GM12878 (cell line): ENCODE measurements at regions not wholly inside any gene's neighbourhood (a gene's known extent, or its start where the extent isn't known, plus 50 kb on each side); places are given as distances from the start of the nearest gene placed in this dataset.

Source experiments
- ATAC-seq: fragments of 200-7000 bp; cut with Tn5 transposase; 3 replicates; pipeline ENCODE4 v1.9.1; 2020; ENCODE audit warnings: mild to moderate bottlenecking, moderate library complexity
- BruUV-seq: library from RNA; stranded (reverse); fragments of 400-500 nt; replicated peaks from 2 replicates; lab custom pipeline; 2021; lab: Mats Ljungman, UMichigan
- CTCF ChIA-PET: fragments of 300-600 bp; sonication (Branson Sonifier 250); formaldehyde crosslinking; extraction: SDS; loops from one replicate; lab custom pipeline; 2021; ENCODE audit warnings: inconsistent platforms; lab: Yijun Ruan, JAX
- POLR2A ChIA-PET: fragments of 350-600 bp; formaldehyde crosslinking; extraction: SDS; loops from one replicate; lab custom pipeline; 2021; ENCODE audit warnings: inconsistent platforms; lab: Charles Lee
- RAD21 ChIA-PET: fragments of 300-600 bp; sonication (Branson Sonifier 250); formaldehyde crosslinking; loops from one replicate; lab custom pipeline; 2023; ENCODE audit warnings: antibody characterized with exemption; ENCODE audit not compliant: unreplicated experiment; lab: Charles Lee
- SMC1A ChIA-PET: fragments of 300-600 bp; sonication (Branson Sonifier 250); formaldehyde crosslinking; loops from one replicate; lab custom pipeline; 2023; ENCODE audit not compliant: unreplicated experiment, uncharacterized antibody; lab: Charles Lee
- DNase-seq: peaks from one replicate; pipeline ENCODE4 v3.0.0-alpha.2; 2011; ENCODE audit warnings: low read depth, low spot score
- FAIRE-seq: peaks from 3 replicates; lab custom pipeline; 2011; peaks lifted over from hg19 to GRCh38; lab: Jason Lieb, UNC
- H2AFZ ChIP-seq: 2 replicates; pipeline ENCODE4 v1.6.0; 2011; ENCODE audit warnings: low read depth, low read length, control low read depth; ENCODE audit not compliant: control insufficient read depth
- H3K27ac ChIP-seq: 2 replicates; pipeline ENCODE4 v1.5.1; 2011; ENCODE audit warnings: control low read depth; ENCODE audit not compliant: control insufficient read depth, insufficient read depth
- H3K27me3 ChIP-seq, 2 experiments: replicated peaks in 1 of 2; 2 replicates each; pipeline versions ENCODE4 v1.6.0 to v1.6.1; 2011; ENCODE audit warnings: low read length in 1 of 2; ENCODE audit not compliant: control insufficient read depth in 2 of 2, insufficient read depth in 2 of 2
- H3K36me3 ChIP-seq, 2 experiments: 2 replicates each; pipeline ENCODE4 v1.5.1; 2011; ENCODE audit warnings: low read length in 1 of 2; ENCODE audit not compliant: control insufficient read depth in 2 of 2, insufficient read depth in 2 of 2
- H3K4me1 ChIP-seq: 2 replicates; pipeline ENCODE4 v1.6.1; 2011; ENCODE audit warnings: mild to moderate bottlenecking, low read length, moderate library complexity, mixed read lengths; ENCODE audit not compliant: control insufficient read depth, insufficient read depth
- H3K4me2 ChIP-seq: 2 replicates; pipeline ENCODE4 v1.6.0; 2011; ENCODE audit warnings: control low read depth; ENCODE audit not compliant: control insufficient read depth, insufficient read depth
- H3K4me3 ChIP-seq: fragments of 200-600 bp; sonication (generic); 2 replicates; pipeline ENCODE4 v1.5.1; 2016
- H3K79me2 ChIP-seq: 2 replicates; pipeline ENCODE4 v1.6.0; 2011; ENCODE audit warnings: low read length; ENCODE audit not compliant: control insufficient read depth, insufficient read depth
- H3K9ac ChIP-seq: 2 replicates; pipeline ENCODE4 v1.8.0; 2011; ENCODE audit warnings: low read length, control low read depth, mixed read lengths; ENCODE audit not compliant: control insufficient read depth, insufficient read depth
- H3K9me3 ChIP-seq: replicated peaks from 3 replicates; pipeline ENCODE4 v1.5.1; 2011; ENCODE audit warnings: mild to moderate bottlenecking, low read length; ENCODE audit not compliant: control insufficient read depth, insufficient read depth
- H4K20me1 ChIP-seq: 2 replicates; pipeline ENCODE4 v1.6.0; 2011; ENCODE audit not compliant: control insufficient read depth, insufficient read depth
- BACH1 ChIP-seq: fragments of 450-650 bp; IDR thresholded peaks from 2 replicates; pipeline ENCODE4 v1.6.1; 2017; ENCODE audit warnings: mild to moderate bottlenecking, borderline replicate concordance
- CTCF ChIP-seq, 3 experiments: IDR thresholded peaks in 2 of 3; conservative IDR thresholded peaks in 1 of 3; 2 replicates each; pipeline ENCODE4 v1.5.1; 2011; ENCODE audit warnings: low read depth in 3 of 3, low read length in 3 of 3, mild to moderate bottlenecking in 3 of 3, control low read depth in 2 of 3, moderate library complexity in 2 of 3, inconsistent platforms in 1 of 3, mixed read lengths in 1 of 3; ENCODE audit not compliant: control insufficient read depth in 2 of 3, insufficient read depth in 1 of 3; ENCODE audit errors: extremely low read depth in 1 of 3
- EGR1 ChIP-seq, 2 experiments: IDR thresholded peaks; 1 replicate in 1 of 2; 2 replicates in 1 of 2; pipeline ENCODE4 v1.6.1; 2011 to 2012; ENCODE audit warnings: low read depth in 2 of 2, low read length in 2 of 2, borderline replicate concordance in 1 of 2, mild to moderate bottlenecking in 1 of 2, moderate library complexity in 1 of 2
- ELK1 ChIP-seq: IDR thresholded peaks from 2 replicates; pipeline ENCODE4 v1.6.1; 2012; ENCODE audit warnings: low read depth, low read length, improper control_type of control experiment
- KAT2A ChIP-seq: conservative IDR thresholded peaks from 2 replicates; pipeline ENCODE4 v1.6.1; 2011; ENCODE audit warnings: low read depth, low read length; ENCODE audit not compliant: control insufficient read depth
- MTA3 ChIP-seq: IDR thresholded peaks from 2 replicates; pipeline ENCODE4 v1.6.1; 2012; ENCODE audit warnings: low read length, inconsistent platforms, borderline replicate concordance
- MYB ChIP-seq: fragments of 150-350 bp; IDR thresholded peaks from 2 replicates; pipeline ENCODE4 v1.6.1; 2014; ENCODE audit warnings: mild to moderate bottlenecking, low read depth, low read length, borderline replicate concordance
- NR2C1 ChIP-seq: fragments of 450-650 bp; IDR thresholded peaks from 2 replicates; pipeline ENCODE4 v1.6.1; 2017; ENCODE audit warnings: antibody characterized with exemption, mild to moderate bottlenecking, moderate library complexity
- TARDBP ChIP-seq: IDR thresholded peaks from 2 replicates; pipeline ENCODE4 v1.6.1; 2016; ENCODE audit warnings: borderline replicate concordance
- TBL1XR1 ChIP-seq: IDR thresholded peaks from 2 replicates; pipeline ENCODE4 v1.6.1; 2012; ENCODE audit warnings: low read depth, low read length, improper control_type of control experiment
- ZNF24 ChIP-seq: fragments of 450-650 bp; IDR thresholded peaks from 2 replicates; pipeline ENCODE4 v1.6.1; 2017; ENCODE audit warnings: antibody characterized with exemption, mild to moderate bottlenecking
- WGBS: methylation state at CpG from one replicate; pipeline ENCODE4 v1.1.6; 2016; ENCODE audit warnings: low lambda C conversion rate; ENCODE audit not compliant: insufficient replicate concordance, insufficient coverage; ENCODE audit errors: missing lambda C conversion rate; 5-methylcytosine and 5-hydroxymethylcytosine counted together
- in situ Hi-C: fragments of 300-500 bp; cut with MboI; formaldehyde crosslinking; loops from 9 replicates; pipeline ENCODE4 v1.14.3; 2018; ENCODE audit warnings: mixed read lengths
- intact Hi-C: fragments of 100-400 bp; cut with micrococcal nuclease; formaldehyde crosslinking; loops from one replicate; pipeline ENCODE4 v1.14.2; 2022; ENCODE audit not compliant: unreplicated experiment

- CTCF ChIA-PET: no interaction called here
- WGBS: 13% methylated on average over 6 of the region's 6 CpGs
Measured at GRCh38 chr10:100636848-100637553, 101.3 kb downstream of the HIF1AN start.

GRCh38 chr10:100637785-100638184 is 102.0 kb downstream of the HIF1AN start:
- SMC1A ChIA-PET: no interaction called here
- ATAC-seq (peak; percentile 80), FAIRE-seq (no peak), DNase-seq (no peak)
- WGBS: 29% methylated on average over 9 of the region's 9 CpGs
- Histone ChIP-seq H4K20me1 (no peaks in the 10 kb centered on the region), H3K4me2 (no peak overlapping the region), H3K27ac (no peak overlapping the region), H3K36me3 (no peaks in the 10 kb centered on the region), H3K9ac (no peak overlapping the region), H3K9me3 (no peaks in the 10 kb centered on the region), H3K79me2 (no peaks in the 10 kb centered on the region), H2AFZ (no peak overlapping the region), H3K4me3 (no peak overlapping the region), H3K27me3 (peaks cover 2 to 3% of the 10 kb centered on the region in 2 experiments; a peak in 2 of 4 replicates), H3K4me1 (no peaks in the 10 kb centered on the region)
- intact Hi-C loops (no loop called here), in situ Hi-C loops (no loop called here)
- POLR2A ChIA-PET: no interaction called here
- CTCF ChIA-PET: no interaction called here
- TF ChIP-seq KAT2A: no peak
- no peak for TF ChIP-seq TBL1XR1
- peak; percentile 5 to 46 (median 32); a peak in 2 of 6 replicates for TF ChIP-seq CTCF (IDR thresholded peaks at IDR 0.05 in 2 of 3, conservative IDR thresholded peaks at IDR 0.05 in 1 of 3; ENCODE audit: control insufficient read depth in 2 of 3, extremely low read depth in 1 of 3, insufficient read depth in 1 of 3, low read depth in 3 of 3, low read length in 3 of 3)
- no TSS peak for BruUV-seq
- RAD21 ChIA-PET: no interaction called here

More at GRCh38 chr10:100636848-100637553, 101.3 kb downstream of the HIF1AN start:
- Histone ChIP-seq H2AFZ (no peak overlapping the region), H3K4me1 (no peaks in the 10 kb centered on the region), H3K79me2 (no peaks in the 10 kb centered on the region), H3K27ac (no peak overlapping the region), H3K9ac (no peak overlapping the region), H3K27me3 (peaks cover 2 to 3% of the 10 kb centered on the region in 2 experiments; a peak in 2 of 4 replicates), H4K20me1 (no peaks in the 10 kb centered on the region), H3K4me2 (no peak overlapping the region), H3K9me3 (no peaks in the 10 kb centered on the region), H3K36me3 (no peaks in the 10 kb centered on the region), H3K4me3 (no peak overlapping the region)
- in situ Hi-C loops (no loop called here), intact Hi-C loops (no loop called here)
- RAD21 ChIA-PET: no interaction called here
- ATAC-seq: no peak; the same call in 2 of the 3 replicates
- SMC1A ChIA-PET: no interaction called here
- BruUV-seq: no TSS peak
- TF ChIP-seq TARDBP (no peak), EGR1 (IDR thresholded peaks at IDR 0.05; ENCODE audit: borderline replicate concordance in 1 of 2, low read depth in 2 of 2, low read length in 2 of 2) (no peak), BACH1 (no peak), MYB (no peak), ZNF24 (no peak), MTA3 (no peak), ELK1 (no peak), NR2C1 (no peak)
- no peak for DNase-seq
- no peak for FAIRE-seq
- POLR2A ChIA-PET: no interaction called here
